ENCODE measurements at regions not wholly inside any gene's neighbourhood (a gene's known extent, or its start where the extent isn't known, plus 50 kb on each side); places are given as distances from the start of the nearest gene placed in this dataset.

GRCh38 chr3:187957582-187957981, 196.4 kb upstream of the LPP start:
- DNase-seq, result no peak

GRCh38 chr3:187958432-187959003, 195.4 kb upstream of the LPP start:
- no peak for DNase-seq

- DNase-seq, result no peak
These were observed 193.1 kb upstream of the LPP start for GRCh38 chr3:187960820-187961219.

- no peak for DNase-seq
These were observed 192.6 kb upstream of the LPP start for GRCh38 chr3:187961366-187961765.

- no peak for DNase-seq
These were observed 190.8 kb upstream of the LPP start for GRCh38 chr3:187963003-187963676.

GRCh38 chr3:187963677-187964385, 190.1 kb upstream of the LPP start:
- DNase-seq, result no peak

- no peak for DNase-seq
These were observed 189.2 kb upstream of the LPP start for GRCh38 chr3:187964760-187965159.

- DNase-seq, result no peak
These were observed 187.9 kb upstream of the LPP start for GRCh38 chr3:187966096-187966495.

- peak in 1 of 2 experiments; percentile 33 for DNase-seq
These were observed 187.1 kb upstream of the LPP start for GRCh38 chr3:187966636-187967406.

GRCh38 chr3:187967993-187968392, 186.0 kb upstream of the LPP start:
- DNase-seq, result no peak

- DNase-seq, result no peak
These were observed 184.9 kb upstream of the LPP start for GRCh38 chr3:187968883-187969580.

GRCh38 chr3:187969581-187969950, 184.4 kb upstream of the LPP start:
- DNase-seq, result no peak

GRCh38 chr3:187970106-187970505, 183.9 kb upstream of the LPP start:
- no peak for DNase-seq

GRCh38 chr3:187971629-187972028, 182.3 kb upstream of the LPP start:
- DNase-seq, result peak in 1 of 2 experiments; percentile 41

GRCh38 chr3:187972454-187972853, 181.5 kb upstream of the LPP start:
- no peak for DNase-seq

GRCh38 chr3:187973977-187974870, 179.7 kb upstream of the LPP start:
- no peak for DNase-seq

GRCh38 chr3:187974871-187975271, 179.1 kb upstream of the LPP start:
- DNase-seq, result no peak

- DNase-seq, result no peak
These were observed 178.2 kb upstream of the LPP start for GRCh38 chr3:187975561-187976364.

GRCh38 chr3:187976365-187976900, 177.5 kb upstream of the LPP start:
- no peak for DNase-seq

GRCh38 chr3:187977659-187978058, 176.3 kb upstream of the LPP start:
- DNase-seq, result no peak

All from SHP77 (cell line).